ENCODE measurements at regions not wholly inside any gene's neighbourhood (a gene's known extent, or its start where the extent isn't known, plus 50 kb on each side); places are given as distances from the start of the nearest gene placed in this dataset.

DNA sequence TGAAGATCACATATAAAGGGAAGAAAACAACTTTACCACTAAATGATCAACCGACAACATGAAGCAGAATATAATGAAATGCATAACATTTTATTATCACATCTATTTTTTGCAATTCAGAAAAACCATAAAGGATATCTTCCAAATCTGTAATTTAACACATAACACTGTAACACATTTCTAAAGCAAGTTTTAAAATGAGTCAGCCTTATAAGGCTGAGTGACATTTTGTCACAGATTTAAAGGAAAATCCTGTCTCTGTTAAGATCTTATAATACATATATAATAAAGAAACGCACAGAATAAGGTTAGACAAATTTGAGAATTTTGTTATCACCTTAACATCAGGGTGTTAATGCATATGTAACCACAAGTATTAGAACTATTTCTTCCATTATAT is 198.4 kb upstream of the RASA1 start:
- no peak for DNase-seq

DNA sequence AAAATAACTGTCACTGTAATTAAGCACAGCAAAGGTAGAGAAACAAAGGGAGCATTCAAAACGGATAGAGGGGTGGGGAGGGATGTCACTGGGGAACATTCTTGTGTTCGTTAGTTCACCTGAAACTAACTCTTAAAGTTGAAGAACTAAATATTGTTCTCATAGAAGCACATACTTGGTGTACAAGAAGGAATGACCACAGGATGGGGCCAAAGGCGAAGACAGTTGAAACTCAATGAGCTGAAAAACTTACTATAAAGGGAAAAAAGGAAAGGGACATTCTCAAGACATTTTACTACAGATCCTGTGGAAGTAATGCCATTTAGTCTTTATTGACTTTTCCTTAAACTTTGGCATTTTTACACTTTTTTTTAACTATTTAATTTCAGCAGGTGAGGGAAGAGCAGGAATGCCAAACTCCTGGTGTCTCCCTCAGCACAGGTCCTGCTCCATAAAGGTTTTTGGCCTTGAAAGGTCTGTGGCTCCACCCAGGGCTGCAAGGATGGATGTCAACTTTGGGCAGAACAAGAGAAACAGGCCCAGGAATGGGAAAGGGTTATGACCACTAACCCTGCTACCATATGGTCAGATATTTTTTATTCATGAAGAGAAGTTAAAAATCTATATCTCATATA is 197.6 kb upstream of the RASA1 start:
- DNase-seq: no peak

DNA sequence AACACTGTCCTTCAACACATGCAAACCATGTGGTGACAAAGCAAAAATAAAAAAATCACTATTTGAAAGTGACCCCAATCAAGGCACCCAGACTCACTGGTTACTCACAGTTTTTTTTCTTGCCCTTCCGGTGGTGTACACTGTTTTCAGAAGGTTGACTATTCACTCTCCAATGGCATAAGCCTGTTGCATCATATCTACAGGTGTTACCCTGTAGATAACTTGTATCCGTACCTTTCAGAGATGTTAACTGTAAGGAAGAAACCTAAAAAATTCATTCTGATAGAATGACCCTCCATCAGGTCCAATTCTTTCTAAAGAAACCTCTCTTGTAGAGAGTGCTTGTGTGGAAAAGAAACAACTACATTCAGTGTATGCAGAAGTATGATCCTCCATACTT is 193.6 kb upstream of the RASA1 start:
- no peak for DNase-seq

GRCh38 chr5:87074934-87075541 is 192.6 kb upstream of the RASA1 start:
- no peak for DNase-seq

- no peak for DNase-seq
Observed at GRCh38 chr5:87076411-87076810, 191.3 kb upstream of the RASA1 start.

DNA sequence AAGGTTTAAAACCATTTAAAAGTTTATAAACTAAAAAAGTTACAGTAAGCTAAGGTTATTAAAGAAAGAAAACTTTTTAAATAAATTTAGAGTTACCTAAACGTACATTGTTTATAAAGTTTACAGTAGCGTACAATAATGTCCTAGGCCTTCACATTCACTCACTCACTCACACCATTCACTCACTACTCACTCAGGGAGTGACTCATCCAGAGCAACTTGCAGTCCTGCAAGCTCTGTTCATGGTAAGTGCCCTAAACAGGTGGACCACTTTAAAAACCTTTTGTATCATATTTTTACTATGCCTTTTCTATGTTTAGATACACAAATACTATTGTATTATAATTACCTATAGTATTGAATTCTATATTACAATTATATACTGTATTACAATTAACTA is 190.8 kb upstream of the RASA1 start:
- DNase-seq: no peak

- DNase-seq: no peak
Observed at GRCh38 chr5:87079219-87079618, 188.5 kb upstream of the RASA1 start.

GRCh38 chr5:87081016-87081415 is 186.7 kb upstream of the RASA1 start:
- no peak for DNase-seq

DNA sequence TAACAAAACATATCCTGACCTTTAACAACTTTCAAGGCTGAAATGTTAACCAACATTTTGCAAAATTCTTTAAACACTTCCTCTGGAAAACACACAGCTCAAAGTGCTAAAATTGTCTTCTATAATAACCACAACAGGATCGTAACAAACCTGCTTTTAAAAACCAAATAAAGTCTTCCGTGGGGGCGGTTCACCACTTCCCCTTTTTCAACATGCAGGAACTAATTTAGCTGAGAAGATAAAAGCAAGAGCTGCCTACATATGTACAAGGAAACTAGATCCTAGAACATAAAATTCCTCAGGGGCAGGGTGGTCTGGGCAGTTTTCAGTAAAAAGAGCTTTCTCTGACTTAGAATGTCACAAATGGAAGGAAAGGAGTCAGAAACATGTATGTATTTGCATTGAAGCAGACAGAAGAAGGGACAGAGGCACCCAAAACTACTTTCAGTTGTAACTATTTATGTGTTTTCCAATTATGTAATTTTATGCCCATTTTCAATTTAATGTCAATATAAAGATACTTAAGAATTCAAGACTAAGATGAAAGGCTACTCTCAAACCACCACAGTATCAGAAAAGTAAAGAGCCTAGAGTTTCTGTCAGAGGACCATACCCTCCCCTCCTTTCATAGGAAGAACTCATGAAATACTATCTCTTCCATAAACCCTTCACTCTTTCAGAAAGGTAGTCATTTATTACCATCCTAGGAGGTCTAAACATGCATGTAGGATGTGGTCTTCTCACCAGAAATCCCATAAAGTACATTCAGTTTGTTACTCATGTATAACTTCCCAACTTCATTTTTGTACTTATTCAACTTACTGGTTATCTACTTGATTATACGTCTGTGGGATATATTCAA is 185.9 kb upstream of the RASA1 start:
- no peak for DNase-seq

DNA sequence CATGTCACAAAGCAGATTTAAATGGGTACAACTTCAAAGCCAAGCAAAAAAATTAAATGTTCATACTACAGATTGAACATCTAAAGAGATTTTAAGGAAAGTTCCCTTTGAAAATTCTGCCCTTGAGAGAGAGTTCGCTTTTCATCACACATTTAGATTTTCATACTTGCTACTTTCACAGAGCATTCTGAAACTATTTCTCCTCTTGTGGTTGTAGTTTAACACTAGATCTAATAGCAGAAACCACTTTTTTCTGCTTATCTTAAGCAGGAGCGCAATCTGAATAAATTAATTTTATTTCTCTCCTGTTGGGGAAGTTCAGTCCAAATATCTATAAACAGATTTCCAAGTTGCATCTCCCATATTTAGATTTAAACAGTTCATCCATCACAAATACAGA is 173.3 kb upstream of the RASA1 start:
- DNase-seq: no peak

DNA sequence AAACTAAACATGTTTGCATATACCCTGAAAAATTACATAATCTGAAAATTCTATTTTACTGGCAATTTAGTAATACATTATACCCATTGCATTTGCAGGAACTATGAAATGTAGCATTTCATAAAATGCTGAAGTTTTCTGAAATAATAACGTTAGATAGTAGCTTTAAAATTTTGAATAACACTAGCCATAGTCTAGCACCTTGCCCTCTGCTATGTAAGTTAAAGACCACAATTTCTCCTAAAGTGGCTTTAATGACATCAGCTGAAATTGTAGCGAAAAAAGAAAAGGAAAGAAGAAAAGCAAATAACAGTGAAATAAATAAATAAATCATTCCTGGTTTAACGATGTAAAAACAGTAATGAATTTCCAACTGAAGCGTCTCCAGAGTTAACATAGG is 172.8 kb upstream of the RASA1 start:
- no peak for DNase-seq

DNA sequence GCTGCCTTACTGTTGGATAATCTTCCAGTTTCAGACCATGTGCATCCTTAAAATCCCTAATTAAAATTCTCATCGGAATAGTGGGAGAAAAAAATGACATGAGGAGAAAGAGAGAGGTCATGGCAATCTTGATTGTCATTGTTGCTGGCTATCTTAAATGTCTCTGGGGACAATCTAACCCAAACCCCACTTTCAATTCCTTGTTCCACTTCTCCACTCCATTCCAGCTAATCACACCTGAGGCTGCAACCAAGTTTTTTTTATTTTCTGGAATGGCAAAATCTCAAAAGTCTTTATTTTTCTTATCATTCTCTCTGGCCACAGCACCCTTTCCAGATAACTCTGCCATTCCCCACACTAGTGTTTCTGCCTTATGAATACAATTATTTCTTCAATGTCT is 171.9 kb upstream of the RASA1 start:
- no peak for DNase-seq

DNA sequence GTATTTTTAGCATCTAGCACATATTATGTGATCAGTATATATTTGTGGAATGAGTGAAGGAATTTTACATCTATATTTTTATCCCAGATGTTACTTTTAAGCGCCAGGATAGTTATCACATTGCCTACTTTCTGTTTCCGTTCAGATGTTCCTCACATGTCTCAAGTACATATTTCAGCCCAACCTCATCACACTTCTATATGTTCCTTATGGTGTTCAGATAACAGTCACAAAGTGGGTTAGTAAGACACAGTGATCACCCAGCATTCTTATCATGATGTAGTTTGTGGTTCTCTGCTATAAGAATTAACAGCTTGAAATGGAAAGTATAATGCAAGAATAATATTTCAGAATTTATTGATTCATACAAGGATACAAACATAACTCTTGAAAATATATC is 170.0 kb upstream of the RASA1 start:
- no peak for DNase-seq

DNA sequence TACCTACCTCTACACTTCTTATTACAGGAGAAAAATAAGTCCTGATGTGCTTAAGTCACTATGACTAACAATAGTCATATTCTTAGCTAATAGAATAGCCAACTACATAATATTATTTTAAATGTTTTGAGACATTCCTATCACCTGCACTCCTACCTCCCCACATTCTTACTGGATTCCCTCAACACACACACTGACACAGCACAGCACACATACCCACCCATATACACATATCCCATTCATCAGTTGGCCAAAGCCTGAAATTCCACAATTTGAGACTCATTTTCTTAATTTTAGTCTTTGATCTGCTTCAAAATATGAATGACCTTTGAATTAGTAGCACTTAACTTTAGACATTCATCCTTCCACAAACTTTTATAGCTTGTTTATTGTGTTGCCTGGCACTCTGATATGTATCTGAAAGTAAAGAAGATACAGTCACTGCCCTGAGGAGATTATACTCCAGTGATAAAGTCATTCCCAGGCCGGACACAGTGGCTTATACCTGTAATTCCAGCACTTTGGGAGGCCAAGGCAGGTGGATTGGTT is 168.3 kb upstream of the RASA1 start:
- DNase-seq: no peak

DNA sequence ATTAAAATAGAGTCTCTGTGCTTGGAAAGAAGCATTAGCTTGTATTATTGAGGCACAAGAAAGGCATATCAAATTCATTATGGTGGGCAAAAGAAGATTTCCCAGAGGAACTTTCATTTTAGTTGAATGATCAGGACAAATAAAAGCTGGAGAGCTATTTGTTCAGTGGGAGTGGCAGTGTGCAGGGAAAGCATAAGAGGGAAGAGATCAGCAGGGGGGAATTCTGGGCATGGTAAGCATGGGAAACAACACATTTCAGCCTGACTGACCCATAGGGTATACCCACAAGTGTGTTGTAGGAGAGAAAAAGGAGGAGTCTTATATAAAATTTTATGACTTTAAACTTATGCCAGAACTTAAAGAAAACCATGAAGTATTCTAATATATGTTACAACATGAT is 167.7 kb upstream of the RASA1 start:
- no peak for DNase-seq

DNA sequence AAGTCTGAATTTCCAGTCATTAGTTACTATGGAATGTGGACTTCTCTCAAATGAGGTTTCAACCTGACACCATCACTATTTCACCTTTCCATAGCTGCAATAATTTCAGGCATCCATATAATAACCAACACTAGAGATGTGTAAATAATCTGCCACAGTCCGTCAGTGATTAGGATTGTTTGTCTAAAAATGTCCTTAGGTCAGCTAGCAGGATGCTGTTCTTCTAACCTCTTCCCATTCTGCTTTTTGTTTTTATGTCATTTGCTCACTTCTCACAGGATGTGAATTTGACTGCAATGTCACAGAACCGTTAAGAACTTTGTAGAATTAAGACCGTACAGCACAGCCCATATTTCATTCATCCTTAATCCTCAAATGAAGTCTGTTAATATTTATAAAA is 166.4 kb upstream of the RASA1 start:
- no peak for DNase-seq

DNA sequence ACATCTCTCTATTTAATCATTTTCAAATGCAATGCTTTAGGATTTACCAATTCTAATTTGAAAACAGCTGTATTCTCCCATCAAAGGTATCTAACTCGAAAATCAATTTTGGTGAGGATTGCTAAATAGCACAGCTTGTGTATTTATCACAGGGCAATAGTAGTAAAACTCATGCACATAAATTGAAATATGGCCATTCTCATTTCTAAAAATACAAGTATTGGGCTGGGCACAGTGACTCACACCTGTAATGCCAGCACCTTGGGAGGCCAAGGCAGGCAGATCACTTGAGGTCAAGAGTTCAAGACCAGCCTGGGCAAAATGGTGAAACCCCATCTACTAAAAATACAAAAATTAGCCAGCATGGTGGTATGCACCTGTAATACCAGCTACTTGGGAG is 164.8 kb upstream of the RASA1 start:
- DNase-seq: no peak

GRCh38 chr5:87103616-87104287 is 163.9 kb upstream of the RASA1 start:
- no peak for DNase-seq

- no peak for DNase-seq
Observed at GRCh38 chr5:87105577-87105976, 162.1 kb upstream of the RASA1 start.

- DNase-seq: no peak
Observed at GRCh38 chr5:87109746-87110145, 157.9 kb upstream of the RASA1 start.

DNA sequence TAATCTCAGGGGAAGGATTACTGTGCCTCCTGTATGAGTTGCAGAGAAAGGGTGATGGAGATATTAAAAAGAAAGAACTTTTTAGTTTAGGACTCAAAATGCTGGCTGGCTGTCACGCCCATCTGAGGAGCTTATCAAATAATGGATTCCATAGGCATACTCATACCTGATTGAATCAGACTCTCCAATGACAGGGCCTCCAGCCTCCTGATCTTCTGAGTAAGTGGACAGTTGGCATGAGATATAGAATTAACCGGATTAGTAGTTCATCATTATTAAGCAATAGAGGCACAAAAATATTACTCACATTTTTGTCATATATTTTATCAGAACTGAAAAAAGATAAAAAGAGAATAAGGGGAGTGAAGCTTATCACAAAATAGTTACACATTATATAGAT is 157.0 kb upstream of the RASA1 start:
- no peak for DNase-seq

DNA sequence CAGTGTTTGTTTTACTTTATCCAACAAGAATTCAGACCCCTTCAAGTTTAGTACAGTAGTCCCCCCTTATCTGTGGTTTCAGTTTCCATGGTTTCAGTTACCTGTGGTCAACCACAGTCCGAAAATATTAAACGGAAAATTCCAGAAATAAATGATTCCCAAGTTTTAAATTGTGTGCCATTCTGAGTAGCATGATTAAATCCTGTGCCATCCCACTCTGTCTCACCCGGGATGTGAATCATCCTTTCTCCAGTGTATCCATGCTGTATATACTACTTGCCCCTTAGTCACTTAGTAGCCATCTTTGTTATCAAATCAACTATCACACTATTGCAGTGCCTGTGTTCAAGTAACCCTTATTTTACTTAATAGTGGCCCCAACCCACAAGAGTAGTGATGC is 153.8 kb upstream of the RASA1 start:
- no peak for DNase-seq

DNA sequence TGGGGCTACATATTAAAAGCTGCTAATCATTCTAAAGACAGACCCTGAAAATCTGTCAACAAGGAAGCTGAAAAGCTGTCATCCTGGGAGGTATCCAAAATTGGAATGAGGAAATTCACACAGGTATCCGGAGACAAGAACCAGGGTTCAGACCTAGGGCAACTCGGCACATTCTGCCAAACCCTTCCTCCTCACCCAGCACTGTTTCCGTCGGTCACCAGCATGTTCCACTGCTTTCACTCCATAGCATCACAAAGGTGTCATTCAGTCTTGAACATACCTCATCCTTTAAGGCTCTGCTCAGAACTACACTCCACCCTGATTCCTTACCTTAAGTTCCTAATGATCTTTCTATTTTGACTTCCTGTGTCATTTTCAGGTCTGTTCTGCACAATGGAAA is 153.1 kb upstream of the RASA1 start:
- no peak for DNase-seq
